HG03521 (cell line): ENCODE measurements at regions not wholly inside any gene's neighbourhood (a gene's known extent, or its start where the extent isn't known, plus 50 kb on each side); places are given as distances from the start of the nearest gene placed in this dataset.

Experiments used
- ATAC-seq: cut with Tn5 transposase; IDR thresholded peaks from one replicate; pipeline ENCODE4 v1.9.1; 2021; ENCODE audit warnings: mild to moderate bottlenecking, moderate library complexity; ENCODE audit not compliant: unreplicated experiment

GRCh38 chr4:24248674-24249630 is 335.4 kb downstream of the DHX15 start:
- ATAC-seq, result no peak

- ATAC-seq, result no peak
Observed at GRCh38 chr4:24245491-24245820, 338.9 kb downstream of the DHX15 start.

DNA sequence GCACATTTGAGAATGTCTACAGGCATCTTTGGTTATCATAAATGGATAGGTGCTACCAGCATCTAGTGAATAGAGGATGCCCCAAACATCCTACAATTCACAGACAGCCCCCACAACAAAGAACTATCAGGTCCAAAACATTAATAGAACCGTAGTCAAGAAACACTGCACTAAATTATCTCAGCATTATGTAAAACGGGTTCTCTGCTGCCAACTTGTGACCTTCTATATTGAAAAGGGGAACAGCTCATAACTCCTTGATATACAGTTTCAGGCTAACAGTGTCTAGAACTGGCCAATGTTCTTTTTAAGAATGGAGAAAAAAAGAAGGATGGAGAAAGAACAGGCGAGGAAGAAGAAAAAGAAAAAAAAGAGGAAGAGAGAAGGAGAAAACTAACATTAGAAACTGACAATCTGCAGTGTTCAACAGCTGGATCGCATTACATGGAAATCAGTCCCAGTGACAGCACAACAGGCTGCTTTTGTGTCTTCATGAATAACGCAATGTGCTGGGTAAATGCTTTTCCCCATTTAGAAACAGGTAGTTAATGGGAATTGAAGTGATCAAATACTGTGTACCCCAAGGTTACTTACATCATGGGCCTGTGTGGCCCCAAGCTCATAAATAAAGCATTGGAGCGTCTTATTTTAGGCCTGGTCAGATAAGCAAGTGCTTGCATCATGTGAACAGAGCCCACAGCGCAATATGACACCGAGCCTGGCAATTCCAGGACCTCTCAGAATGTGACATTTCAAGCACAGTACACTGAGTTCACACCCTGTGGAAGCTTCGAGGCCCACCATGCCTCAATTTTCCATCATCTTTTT is 339.5 kb downstream of the DHX15 start:
- ATAC-seq, result no peak

- no peak for ATAC-seq
Observed at GRCh38 chr4:24243641-24244040, 340.7 kb downstream of the DHX15 start.

GRCh38 chr4:24241511-24241910 is 342.8 kb downstream of the DHX15 start:
- ATAC-seq, result no peak

DNA sequence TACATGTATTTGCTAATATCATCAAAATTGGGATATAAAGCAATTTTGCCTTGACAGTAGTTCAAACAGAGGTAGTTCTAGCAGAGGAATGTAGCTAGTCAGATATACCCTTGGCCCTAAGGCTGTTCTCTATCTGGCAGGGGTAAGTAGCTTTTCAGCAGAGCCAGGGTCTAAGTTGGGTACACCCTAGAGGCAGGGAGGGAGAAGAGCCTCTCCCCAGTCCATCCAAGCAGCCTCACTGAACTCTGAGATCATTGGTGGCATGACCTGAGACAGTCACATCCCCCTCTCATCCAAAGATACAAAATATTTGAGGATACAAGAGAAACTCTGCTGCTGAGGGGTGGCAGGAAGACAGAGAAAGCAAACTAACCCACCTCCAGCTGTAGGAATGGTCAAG is 343.7 kb downstream of the DHX15 start:
- ATAC-seq, result no peak

DNA sequence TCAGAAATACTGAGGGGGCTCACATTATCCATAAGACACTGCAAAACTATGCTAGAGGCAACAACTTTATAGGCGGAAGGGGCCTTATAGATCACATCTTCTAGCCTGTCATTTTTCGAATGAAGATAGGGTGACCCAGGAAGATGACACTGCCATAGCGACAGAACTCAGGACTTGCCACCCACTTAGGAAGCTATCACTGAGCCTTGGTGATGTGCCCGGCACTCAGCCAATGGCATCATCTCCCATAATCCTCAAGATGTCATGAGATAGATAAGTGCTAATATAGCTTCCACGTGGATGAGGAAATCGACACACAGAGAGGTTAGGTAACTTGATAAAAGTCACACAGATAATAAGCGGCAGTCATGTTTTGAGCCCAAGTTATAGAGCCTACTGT is 346.6 kb downstream of the DHX15 start:
- no peak for ATAC-seq

DNA sequence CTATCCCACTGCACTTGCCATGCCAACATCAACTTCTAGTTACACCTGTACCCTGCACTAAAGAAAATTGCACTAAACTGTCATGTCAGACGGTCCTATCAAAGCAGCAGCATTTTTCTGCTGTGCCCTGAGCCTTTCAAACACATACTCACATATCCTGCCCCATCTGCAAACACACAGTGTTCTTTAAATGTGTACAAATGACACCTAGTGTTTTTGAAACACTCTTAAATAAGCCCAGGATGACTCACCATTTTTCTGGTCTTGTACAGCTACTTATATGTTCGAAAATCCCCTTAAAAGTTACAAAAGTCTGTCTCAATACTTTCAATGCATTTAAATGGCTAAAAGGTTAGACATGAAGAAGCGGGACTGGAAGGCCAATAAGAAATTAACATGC is 346.7 kb upstream of the PPARGC1A start:
- no peak for ATAC-seq

DNA sequence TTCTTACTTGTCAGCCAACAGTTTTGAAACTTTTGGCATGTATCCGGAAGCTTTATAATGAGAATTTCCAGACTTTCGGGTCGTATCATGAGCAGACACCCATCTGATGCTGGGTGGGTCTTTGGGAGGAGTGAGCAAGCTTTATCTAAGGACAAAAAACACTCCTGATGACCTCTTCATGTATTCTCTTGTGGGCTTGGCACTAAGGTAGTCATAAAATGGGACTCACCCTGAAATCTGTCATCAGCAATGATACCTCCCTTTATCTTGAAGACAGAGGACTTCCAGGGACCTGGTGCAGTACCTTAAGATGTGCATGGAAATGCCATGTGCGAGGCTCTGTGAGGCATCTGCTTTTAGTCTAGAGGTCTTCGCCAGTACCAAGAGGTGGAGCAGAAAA is 346.3 kb upstream of the PPARGC1A start:
- ATAC-seq, result no peak

DNA sequence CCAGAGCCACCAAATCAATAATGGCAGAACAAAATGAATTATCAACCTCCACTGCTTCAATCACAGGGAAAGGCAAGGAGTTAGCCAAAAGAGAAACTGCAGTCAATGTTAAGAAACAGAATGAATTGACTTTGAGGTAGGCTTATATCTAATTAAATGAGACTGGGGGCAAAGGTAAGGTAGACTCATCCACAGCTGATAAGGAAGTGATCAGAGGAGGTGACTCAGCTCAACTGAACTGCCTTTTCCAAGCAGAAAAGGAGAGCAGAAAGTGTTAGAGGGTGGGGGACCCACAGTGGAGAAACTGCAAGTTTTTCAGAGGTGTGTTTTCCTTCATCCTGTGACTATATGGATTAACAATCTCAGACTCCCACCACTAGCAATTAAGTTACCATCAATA is 345.8 kb upstream of the PPARGC1A start:
- ATAC-seq, result no peak

DNA sequence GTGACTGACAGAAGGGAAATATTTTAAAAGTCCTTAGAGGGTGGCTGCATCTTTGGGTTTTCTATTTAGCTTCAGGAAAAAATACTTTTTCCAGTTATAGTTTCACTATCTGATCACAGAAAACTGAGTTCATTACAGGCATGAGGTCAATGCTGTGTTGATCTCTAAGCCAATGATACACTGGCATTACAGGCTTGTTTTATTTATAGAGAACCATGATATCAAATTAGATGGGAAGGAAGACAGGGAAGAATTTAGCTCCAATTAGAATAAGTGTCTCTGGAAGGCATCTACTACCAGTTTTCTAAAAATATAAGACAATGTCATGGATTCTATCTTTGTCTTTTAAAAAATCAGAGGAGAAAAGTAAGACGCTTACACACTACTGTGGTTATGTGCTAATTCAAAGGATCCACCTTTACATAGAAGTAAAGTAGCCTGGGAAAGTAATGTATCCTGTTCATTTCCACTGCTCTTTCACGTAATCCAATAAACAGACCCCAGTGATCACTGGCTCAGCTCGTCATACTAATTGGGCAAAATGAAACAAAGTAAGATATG is 344.5 kb upstream of the PPARGC1A start:
- no peak for ATAC-seq

- no peak for ATAC-seq
Observed at GRCh38 chr4:24230955-24231354, 341.1 kb upstream of the PPARGC1A start.

DNA sequence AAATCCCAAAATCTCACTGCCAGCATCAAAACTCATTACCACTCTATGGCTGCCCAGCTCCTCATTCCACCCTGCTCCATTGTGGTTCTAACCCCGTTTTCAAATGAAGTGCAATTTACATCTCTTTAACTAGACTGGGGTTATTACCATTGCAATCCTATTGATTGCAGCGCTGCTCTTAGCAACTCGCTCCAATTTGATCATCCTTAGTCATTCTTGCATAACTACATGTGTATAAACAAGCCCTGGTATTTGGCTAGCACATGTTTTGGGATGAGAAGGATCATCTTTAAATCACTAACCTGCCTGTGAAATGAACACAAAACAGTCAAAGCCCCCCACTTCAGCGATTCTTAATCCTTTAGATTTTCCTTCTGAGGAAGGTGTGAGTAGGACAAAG is 340.1 kb upstream of the PPARGC1A start:
- ATAC-seq, result no peak

- no peak for ATAC-seq
Observed at GRCh38 chr4:24228692-24229091, 338.8 kb upstream of the PPARGC1A start.

- no peak for ATAC-seq
Observed at GRCh38 chr4:24226667-24227066, 336.8 kb upstream of the PPARGC1A start.

- no peak for ATAC-seq
Observed at GRCh38 chr4:24226023-24226422, 336.2 kb upstream of the PPARGC1A start.

DNA sequence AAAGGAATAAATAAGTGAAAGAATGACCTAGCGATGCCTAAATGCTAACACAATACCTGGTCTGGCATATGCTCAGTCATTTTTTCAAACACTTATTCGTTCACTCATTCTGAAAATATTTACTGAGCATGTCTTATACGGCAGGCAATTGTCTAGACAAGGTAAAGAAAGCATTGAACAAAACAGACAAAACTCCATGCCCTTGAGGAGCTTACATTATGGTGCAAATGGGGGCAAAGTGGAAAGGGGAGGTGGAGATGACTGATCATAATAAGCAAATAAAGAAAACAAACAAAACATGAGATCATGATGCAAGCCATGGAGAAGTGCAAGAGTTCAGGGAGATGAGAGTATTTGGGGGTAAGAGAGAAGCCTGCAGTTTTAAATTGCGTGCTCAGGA is 334.6 kb upstream of the PPARGC1A start:
- ATAC-seq, result no peak

DNA sequence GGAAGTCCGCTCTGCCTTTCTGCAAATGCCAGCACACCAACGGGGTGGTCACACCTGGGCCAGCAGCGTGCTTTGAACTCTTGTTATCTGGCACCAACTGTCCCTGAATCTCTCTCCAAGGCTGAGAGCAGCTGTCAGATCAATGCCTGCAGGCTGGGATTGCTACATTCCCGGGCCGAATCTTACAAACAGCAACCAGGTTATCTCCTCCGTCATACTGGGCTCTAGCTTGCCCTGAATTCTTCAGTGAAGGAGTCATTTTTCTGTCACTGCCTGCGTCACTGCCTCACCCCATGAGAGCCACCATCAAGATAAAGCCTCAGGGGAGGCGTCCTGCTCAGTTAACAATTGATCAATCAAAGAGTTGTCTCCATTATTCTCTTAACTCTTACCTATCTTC is 329.4 kb upstream of the PPARGC1A start:
- ATAC-seq, result no peak

GRCh38 chr4:24218566-24218965 is 328.7 kb upstream of the PPARGC1A start:
- no peak for ATAC-seq

DNA sequence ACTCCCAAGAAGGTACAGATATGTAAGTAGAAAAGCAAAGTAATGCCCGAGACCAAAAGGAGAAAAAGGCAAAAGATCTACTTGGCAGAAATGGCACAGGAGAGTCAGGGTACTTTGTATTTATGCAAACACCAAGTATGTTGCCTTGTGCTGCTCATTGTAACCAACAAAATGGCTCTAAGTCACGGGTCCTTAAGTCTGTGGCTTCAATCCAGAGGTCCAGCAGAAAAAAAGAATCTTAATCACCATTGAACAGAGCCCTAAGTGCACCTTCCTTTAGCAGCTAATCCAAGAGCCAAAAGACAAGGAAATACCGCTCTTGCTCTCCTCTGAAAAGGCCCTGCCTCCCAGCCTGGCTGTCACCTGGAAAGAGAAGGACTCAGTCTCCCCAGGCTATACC is 324.9 kb upstream of the PPARGC1A start:
- ATAC-seq, result no peak

- ATAC-seq, result no peak
Observed at GRCh38 chr4:24213961-24214360, 324.1 kb upstream of the PPARGC1A start.

GRCh38 chr4:24212642-24213041 is 322.8 kb upstream of the PPARGC1A start:
- no peak for ATAC-seq
